DND-41 (cell line): ENCODE measurements at regions not wholly inside any gene's neighbourhood (a gene's known extent, or its start where the extent isn't known, plus 50 kb on each side); places are given as distances from the start of the nearest gene placed in this dataset.

Experiments used
- ATAC-seq: fragments of 200-7000 bp; cut with Tn5 transposase; 3 replicates; pipeline ENCODE4 v1.9.1; 2021; ENCODE audit warnings: low read depth; ENCODE audit not compliant: insufficient read depth
- DNase-seq: peaks from one replicate; pipeline ENCODE4 v3.0.0-alpha.2; 2020
- H2AFZ ChIP-seq: 2 replicates; pipeline ENCODE4 v1.6.0; 2012; ENCODE audit warnings: low read depth, low read length
- H3K27ac ChIP-seq: 2 replicates; pipeline ENCODE4 v1.5.1; 2012; ENCODE audit warnings: low read length, inconsistent platforms
- H3K27me3 ChIP-seq: fragments of 200-600 bp; sonication (generic); 2 replicates; pipeline ENCODE4 v1.6.0; 2012; ENCODE audit warnings: low read length, mild to moderate bottlenecking, inconsistent platforms; ENCODE audit not compliant: insufficient read depth, poor library complexity
- H3K36me3 ChIP-seq: 2 replicates; pipeline ENCODE4 v1.5.1; 2012; ENCODE audit warnings: low read length, inconsistent platforms; ENCODE audit not compliant: insufficient read depth
- H3K4me1 ChIP-seq: 2 replicates; pipeline ENCODE4 v1.5.1; 2012; ENCODE audit warnings: mild to moderate bottlenecking, low read length; ENCODE audit not compliant: insufficient read depth
- H3K4me2 ChIP-seq: 2 replicates; pipeline ENCODE4 v1.6.0; 2012; ENCODE audit warnings: mild to moderate bottlenecking, moderate library complexity, low read length, inconsistent platforms; ENCODE audit not compliant: insufficient read depth
- H3K4me3 ChIP-seq, 2 experiments: fragments of 200-600 bp in 1 of 2; shearing (Covaris generic) in 1 of 2; 2 replicates each; pipeline ENCODE4 v1.5.1; 2012 to 2016; ENCODE audit warnings: inconsistent platforms in 2 of 2, low read length in 2 of 2, mild to moderate bottlenecking in 2 of 2, low read depth in 1 of 2, moderate library complexity in 1 of 2
- H3K79me2 ChIP-seq: 2 replicates; pipeline ENCODE4 v1.6.0; 2012; ENCODE audit warnings: low read length, inconsistent platforms; ENCODE audit not compliant: insufficient read depth
- H3K9ac ChIP-seq: 2 replicates; pipeline ENCODE4 v1.6.0; 2012; ENCODE audit warnings: low read depth, mild to moderate bottlenecking, inconsistent platforms, low read length, moderate library complexity
- H3K9me3 ChIP-seq: 2 replicates; pipeline ENCODE4 v1.5.1; 2012; ENCODE audit warnings: low read length, moderate library complexity, mild to moderate bottlenecking, inconsistent platforms; ENCODE audit not compliant: insufficient read depth, severe bottlenecking
- H4K20me1 ChIP-seq: 2 replicates; pipeline ENCODE4 v1.6.0; 2012; ENCODE audit warnings: low read length; ENCODE audit not compliant: insufficient read depth
- EZH2 ChIP-seq: IDR thresholded peaks from 3 replicates; pipeline ENCODE4 v1.6.1; 2012; ENCODE audit warnings: borderline replicate concordance, low read depth, mild to moderate bottlenecking, moderate library complexity, low read length, inconsistent platforms; ENCODE audit not compliant: severe bottlenecking
- TF ChIP-seq, protein P1 (sequence below): IDR thresholded peaks from 2 replicates; pipeline ENCODE4 v1.5.1; 2012; ENCODE audit warnings: borderline replicate concordance, low read length, moderate library complexity, mild to moderate bottlenecking; ENCODE audit not compliant: poor library complexity, severe bottlenecking; ENCODE audit errors: extremely low read depth

DNA sequence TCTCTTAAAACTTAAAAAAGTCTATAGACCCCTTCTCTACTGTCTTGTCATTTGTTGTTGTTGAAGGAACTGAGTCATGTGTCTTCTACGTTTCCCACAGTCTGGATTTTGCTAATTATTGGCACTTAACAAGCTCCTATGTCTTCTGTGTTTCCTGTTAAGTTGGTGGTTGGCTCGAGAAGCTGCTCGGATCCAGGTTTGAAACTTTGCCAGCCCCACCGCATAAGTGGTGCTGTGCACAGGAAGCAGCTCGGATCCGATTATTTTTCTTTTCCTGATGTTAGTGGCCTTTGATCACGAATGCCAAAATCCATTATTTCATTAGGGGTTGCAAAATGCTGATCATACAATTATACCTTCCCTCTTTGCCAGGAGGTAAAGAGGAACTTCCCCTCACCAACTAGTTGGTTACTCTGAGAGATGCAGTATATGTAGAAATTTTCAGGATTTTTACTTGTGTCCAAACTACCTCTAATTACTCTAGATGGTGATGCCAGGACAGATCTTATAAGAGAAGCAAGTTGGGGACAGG lies 186.5 kb downstream of the NSG2 start:
- Histone ChIP-seq H3K79me2 (no peaks in the 10 kb centered on the region), H2AFZ (no peak overlapping the region), H3K36me3 (no peaks in the 10 kb centered on the region), H3K4me2 (no peak overlapping the region), H4K20me1 (no peaks in the 10 kb centered on the region), H3K9me3 (no peaks in the 10 kb centered on the region), H3K9ac (no peak overlapping the region), H3K4me3 (no peak overlapping the region), H3K4me1 (no peaks in the 10 kb centered on the region), H3K27me3 (peaks cover 2% of the 10 kb centered on the region), H3K27ac (no peak overlapping the region)
- ATAC-seq (no peak), DNase-seq (no peak)
- TF ChIP-seq, protein P1, sequence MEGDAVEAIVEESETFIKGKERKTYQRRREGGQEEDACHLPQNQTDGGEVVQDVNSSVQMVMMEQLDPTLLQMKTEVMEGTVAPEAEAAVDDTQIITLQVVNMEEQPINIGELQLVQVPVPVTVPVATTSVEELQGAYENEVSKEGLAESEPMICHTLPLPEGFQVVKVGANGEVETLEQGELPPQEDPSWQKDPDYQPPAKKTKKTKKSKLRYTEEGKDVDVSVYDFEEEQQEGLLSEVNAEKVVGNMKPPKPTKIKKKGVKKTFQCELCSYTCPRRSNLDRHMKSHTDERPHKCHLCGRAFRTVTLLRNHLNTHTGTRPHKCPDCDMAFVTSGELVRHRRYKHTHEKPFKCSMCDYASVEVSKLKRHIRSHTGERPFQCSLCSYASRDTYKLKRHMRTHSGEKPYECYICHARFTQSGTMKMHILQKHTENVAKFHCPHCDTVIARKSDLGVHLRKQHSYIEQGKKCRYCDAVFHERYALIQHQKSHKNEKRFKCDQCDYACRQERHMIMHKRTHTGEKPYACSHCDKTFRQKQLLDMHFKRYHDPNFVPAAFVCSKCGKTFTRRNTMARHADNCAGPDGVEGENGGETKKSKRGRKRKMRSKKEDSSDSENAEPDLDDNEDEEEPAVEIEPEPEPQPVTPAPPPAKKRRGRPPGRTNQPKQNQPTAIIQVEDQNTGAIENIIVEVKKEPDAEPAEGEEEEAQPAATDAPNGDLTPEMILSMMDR, result no peak
- TF ChIP-seq EZH2, result no peak

DNA sequence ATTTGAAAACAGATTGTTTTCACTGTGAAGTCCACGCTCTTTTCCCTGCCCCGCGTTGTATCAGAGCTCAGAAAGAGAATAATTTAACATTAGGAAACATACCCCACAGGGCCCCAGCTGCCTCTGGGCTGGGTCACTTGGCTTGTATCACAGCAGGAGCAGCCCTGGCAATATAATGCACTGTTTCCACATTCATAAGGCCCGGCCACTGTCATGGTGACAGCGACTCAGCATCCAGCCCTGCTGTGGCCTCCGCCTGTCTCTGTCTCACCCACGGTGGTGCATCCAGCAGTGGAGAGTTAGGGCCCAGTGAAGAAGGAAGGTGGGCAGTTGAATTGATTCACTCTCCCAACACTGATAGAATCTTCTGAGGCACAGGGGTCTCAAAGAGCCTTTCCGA lies 188.9 kb downstream of the NSG2 start:
- TF ChIP-seq, protein P1, result no peak
- TF ChIP-seq EZH2, result no peak
- H3K4me1 ChIP-seq, result no peaks in the 10 kb centered on the region
- DNase-seq (no peak), ATAC-seq (no peak)
- H4K20me1 ChIP-seq, result no peaks in the 10 kb centered on the region
- H3K9me3 ChIP-seq, result no peaks in the 10 kb centered on the region
- H3K36me3 ChIP-seq, result no peaks in the 10 kb centered on the region
- no peak overlapping the region for H3K4me3 ChIP-seq
- H3K9ac ChIP-seq, result no peak overlapping the region
- no peak overlapping the region for H3K27ac ChIP-seq
- no peaks in the 10 kb centered on the region for H3K27me3 ChIP-seq
- no peaks in the 10 kb centered on the region for H3K79me2 ChIP-seq
- no peak overlapping the region for H2AFZ ChIP-seq
- no peak overlapping the region for H3K4me2 ChIP-seq

DNA sequence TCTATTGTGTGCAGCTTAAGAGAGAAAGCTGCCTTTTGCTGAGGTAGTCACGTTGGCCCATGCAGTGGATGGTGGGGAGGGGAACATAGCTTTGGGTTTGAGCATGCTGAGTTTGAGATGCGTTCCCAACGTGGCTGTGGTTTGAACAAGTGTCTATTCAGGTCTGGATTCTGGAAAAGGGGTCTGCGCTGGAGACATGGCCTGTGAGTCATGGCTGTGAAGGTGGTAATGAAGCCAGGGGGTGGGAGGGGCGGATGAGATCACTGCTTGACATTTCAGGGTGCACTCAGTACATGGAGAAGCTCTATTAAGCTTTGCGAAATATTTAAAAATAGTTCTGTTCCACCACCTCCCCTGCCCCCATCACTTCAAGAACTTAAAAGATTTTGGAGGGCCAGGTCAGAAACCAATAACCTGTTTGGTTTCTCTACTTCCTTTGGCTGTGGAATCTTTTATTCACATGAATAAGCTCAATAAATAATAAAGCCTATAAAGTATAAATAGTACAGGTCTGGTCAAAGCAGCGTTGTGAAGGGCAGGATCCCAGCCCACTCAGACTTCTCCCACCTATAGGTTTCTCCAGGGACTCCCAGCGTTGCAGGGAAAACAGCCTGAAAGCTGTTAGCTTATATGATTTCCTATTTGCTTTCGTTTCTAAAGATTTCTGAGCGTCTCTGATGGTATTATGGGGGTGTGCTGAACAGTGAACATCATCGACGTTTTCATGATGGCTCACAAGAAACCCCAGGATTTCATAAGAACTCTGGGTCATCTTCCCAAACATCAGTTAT lies 189.9 kb downstream of the NSG2 start:
- Histone ChIP-seq H3K4me2 (no peak overlapping the region), H3K27me3 (no peaks in the 10 kb centered on the region), H2AFZ (no peak overlapping the region), H4K20me1 (no peaks in the 10 kb centered on the region), H3K79me2 (no peaks in the 10 kb centered on the region), H3K4me3 (no peak overlapping the region), H3K27ac (no peak overlapping the region), H3K9ac (no peak overlapping the region), H3K36me3 (no peaks in the 10 kb centered on the region), H3K9me3 (no peaks in the 10 kb centered on the region), H3K4me1 (no peaks in the 10 kb centered on the region)
- no peak for TF ChIP-seq EZH2
- TF ChIP-seq, protein P1, result no peak
- DNase-seq (no peak), ATAC-seq (no peak)
